ENCODE measurements at regions not wholly inside any gene's neighbourhood (a gene's known extent, or its start where the extent isn't known, plus 50 kb on each side); places are given as distances from the start of the nearest gene placed in this dataset.
"Not testable (repeated sequence)": the region's sequence is repeated elsewhere in the genome, so short reads cannot be mapped to it uniquely, and the experiment has no call there.

DNA sequence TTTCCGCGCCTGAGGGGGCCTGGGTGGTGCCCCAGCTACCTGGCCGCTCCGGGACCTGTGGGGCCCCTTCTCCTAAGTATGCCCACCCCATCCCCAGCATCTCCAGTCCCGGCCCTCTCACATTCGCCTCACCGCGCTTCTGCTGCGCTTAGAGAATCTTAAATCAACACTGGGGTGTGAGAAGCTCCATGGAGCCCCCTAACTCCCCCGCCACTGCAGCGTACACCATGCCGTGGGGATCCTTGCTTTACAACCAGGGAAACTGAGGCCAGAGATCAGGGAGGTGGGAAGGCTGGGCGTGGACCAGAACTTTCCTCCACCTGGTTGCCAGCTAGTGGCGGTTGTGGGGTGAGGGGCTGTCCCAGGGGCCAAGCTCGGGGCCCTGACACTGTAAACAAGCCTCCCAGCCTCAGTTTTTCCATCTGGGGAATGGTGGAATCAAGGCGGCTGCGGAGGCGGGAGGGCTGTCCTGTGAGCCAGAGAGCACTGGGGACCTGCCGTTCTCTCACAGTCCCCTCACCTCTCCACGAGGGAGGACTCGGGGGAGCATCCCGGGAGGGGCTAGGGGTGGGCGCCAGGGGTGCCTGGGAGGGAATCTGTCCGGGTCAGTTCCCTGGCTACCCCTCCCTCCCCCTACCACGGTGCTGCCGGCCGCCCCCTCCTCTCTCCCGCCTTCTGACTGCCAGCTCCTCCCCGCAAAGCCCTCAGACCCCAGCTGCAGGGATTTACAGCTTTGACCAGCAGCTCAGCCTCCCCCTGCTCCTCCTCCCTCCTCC, 161.2 kb downstream of the C9orf50 start:
- DNase-seq (ENCODE audit: extremely low read depth in 1 of 2, low read depth in 1 of 2), result no peak

DNA sequence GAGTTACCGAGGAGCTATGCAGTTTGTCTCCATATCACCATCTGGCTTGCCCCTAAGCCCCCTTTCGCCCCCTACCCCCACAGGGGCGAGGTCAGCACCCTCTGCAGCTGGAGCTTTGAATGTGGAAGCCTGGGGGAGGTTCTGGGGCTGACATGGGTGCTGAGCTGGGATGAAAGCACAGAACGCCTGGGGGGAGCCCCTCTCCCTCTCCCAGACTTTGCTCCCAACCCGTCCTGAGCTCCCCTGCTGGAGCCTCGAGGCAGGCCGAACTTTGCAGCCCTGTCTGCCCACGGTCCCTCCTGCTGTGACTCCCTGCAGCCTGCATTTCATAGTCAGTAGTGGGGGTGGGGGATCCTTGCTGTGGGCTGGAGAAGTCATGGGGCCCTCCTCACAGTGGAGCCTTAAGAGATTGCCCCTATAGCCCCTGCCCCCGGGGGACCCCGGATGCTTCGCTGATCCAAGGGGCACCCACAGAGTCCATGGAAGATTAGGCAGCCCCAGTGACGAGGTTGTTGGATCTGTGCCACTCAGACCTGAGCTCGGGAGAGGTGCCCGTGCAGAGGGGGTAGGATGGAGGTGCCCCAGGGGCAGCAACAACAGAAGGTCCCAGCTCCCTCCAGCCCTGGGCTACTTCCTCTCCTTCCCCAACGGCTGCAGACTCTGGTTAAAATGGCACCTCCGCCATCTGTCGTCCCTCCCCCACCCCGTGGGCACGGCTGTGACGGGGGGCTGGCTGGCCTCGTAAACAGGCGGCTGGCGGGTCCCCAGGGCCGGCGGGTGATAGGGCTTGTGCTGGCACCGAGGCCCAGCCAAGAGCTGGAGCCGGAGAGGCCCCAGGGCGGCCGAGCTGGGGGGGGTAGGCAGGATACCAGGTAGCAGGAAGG, 162.0 kb downstream of the C9orf50 start:
- DNase-seq (ENCODE audit: extremely low read depth in 1 of 2, low read depth in 1 of 2), result no peak

DNA sequence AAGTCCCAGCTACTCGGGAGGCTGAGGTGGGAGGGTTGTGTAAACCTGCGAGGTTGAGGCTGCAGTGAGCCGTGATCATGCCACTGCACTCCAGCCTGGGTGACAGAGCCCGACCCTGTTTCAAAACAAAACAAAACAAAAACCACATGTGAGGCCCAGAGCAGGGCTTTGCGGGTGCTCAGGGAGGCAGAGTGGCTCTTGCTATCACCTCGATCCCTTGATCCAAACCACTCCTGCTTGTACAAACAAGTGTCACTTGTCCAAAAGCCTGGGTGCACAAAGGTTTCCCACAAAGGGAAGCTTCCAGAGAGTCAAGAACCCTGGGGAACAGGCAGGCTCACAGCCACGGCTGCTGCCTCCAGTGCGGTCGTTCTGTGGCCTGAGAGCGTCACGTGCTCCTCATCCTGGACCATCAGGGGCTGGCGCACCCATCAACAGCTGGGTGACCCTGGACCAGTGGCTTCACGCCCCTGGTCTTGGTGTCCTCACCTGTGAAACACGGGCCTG, 162.7 kb downstream of the C9orf50 start:
- DNase-seq (ENCODE audit: extremely low read depth in 1 of 2, low read depth in 1 of 2), result no peak

DNA sequence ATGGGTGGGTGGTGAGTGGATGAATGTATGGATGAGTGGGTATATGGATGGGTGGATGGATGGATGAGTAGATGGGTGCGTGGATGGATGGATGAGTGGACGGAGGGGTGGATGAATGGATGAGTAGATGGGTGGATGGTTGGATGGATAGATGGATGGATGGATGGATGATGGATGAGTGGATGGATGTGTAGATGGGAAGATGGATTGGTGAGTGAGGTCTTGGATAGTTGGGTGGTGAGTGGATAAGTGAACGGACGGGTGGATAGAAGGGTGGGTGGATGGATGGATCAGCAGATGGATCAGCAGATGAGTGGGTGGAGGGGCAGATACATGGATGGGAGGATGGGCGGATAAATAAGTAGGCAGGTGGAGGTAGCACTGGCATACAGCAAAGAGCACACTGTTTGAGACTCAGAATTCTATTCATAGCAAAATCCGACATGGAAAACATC, 163.5 kb downstream of the C9orf50 start:
- no peak for DNase-seq (ENCODE audit: extremely low read depth in 1 of 2, low read depth in 1 of 2)

DNA sequence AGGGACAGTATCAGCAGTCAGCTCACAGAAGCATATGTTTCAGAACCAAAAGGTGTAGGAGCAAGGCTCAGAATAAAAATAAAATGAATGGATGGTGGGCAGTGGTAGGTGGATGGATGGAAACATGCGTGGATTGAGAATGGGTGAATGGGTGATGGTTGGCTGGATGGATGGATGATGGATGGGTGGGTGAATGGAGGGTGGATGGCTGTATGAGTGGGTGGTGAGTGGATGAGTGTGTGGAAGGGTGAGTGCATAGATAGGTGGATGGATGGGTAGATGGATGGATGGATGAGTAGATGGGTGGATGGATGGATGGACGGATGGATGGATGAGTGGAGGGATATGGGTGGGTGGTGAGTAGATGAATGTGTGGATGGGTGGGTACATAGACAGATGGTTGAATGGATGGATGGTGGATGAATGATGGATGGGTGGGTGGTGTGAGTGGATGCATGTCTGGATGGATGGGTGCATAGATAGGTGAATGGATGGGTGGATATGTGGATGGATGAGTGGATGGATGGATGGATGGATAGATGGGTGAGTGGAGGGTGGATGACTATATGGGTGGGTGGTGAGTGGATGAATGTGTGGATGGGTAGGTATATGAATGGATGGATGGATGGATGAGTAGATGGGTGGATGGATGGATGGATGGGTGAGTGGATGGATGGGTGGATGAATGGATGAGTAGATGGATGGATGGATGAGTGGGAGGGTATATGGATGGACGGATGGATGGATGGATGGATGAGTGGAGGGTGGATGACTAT, 164.2 kb downstream of the C9orf50 start:
- no peak for DNase-seq (ENCODE audit: extremely low read depth in 1 of 2, low read depth in 1 of 2)

DNA sequence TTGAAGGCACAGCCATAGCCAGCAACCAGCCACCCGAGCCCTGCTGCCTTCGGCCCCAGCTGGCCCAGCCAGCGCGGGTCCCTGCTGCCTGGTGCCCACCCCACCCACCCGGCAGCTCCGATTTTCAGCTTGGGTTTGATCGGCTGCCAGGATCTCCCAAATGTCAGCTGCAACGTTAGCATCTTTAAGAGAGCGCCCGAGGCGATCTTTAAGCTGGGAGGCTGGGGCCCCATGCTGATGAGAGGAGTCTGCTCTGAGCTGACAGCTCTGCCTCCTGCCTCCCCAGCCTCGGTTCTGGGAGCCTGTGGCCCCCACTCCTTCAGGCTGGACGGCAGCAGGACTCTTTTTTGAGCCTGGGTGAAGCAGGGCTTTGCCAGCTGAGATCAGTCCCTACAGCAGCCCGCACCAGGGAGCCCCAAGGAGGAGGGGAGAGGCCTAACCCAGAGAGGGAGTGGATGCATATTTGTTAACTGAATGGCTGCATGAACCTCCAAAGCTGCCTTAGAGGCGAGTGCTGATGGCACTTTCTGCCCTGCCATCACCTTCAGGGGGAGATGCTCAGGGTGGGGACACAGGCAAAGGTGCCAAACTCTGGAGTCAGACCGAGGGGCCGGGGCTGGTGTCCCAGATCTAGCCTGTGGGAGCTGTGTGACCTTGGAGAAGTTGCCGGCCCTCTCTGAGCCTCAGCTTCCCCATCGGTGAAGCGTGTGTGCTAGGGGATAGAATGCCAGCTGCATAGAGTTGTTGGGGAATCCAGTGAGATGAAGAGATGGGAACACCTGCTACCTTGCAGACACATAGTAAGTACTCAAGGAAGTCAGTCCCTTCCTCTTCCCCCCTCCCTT, 165.5 kb downstream of the C9orf50 start:
- DNase-seq (ENCODE audit: extremely low read depth in 1 of 2, low read depth in 1 of 2), result no peak

DNA sequence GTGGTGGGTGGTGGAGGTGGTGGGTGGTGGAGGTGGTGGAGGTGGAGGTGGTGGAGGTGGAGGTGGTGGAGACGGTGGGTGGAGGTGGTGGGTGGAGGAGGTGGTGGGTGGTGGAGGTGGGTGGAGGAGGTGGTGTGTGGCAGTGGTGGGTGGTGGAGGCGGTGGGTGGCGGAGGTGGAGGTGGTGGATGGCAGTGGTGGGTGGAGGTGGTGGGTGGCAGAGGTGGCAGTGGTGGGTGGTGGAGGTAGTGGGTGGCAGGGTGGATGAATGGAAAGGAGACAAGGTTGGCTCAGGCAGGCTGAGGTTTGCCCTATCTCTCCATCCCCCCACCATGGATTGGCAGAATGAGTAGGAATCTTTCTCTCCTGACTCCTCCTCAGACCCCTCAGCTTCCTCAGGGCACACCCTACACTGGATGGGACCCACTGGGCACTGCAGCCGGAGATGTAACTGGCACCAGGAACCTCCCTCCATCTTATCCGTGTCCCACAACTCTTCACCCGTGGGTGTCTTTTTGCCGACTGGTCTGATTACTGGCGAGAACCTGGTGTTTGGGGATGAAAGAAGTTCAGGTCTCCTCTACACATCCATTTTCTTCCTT, 166.3 kb downstream of the C9orf50 start:
- DNase-seq (ENCODE audit: extremely low read depth in 1 of 2, low read depth in 1 of 2), result no peak

DNA sequence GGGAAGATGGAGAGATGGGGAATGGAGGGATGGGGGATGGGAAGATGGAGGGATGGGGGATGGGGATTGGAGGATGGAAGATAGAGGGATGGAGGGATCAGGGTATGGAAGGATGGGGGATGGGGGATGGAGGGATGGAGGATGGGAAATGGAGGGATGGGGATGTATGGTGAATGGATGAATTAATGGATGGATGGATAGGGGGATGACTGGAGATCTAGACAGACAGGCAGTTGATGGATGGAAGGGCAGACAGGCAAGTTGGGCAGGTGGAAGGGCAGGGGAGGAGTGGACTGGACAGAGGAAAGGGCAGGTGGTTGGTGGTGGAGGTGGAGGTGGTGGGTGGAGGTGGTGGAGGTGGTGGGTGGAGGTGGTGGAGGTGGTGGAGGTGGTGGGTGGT, 167.2 kb downstream of the C9orf50 start:
- no peak for DNase-seq (ENCODE audit: extremely low read depth in 1 of 2, low read depth in 1 of 2)

DNA sequence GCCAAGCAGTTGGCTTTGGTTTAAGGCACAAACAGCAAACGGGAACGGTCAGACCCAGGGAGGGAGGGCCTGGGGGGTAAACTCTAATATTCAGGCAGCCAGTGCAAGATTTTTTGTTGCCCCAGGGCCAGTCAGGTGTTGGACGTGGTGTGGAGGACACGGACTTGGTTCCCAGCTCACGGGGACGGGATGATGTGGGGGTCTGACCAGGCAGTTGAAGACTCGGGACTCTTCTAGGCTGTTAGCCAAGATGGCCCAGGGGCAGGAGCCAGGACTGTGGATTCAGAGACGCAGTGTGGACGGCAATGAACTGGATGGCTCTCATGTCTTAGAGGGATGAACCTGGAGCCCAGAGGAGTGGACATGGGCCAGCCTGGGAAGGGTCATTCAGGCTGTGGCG, 169.2 kb downstream of the C9orf50 start:
- DNase-seq (ENCODE audit: extremely low read depth in 1 of 2, low read depth in 1 of 2), result no peak

DNA sequence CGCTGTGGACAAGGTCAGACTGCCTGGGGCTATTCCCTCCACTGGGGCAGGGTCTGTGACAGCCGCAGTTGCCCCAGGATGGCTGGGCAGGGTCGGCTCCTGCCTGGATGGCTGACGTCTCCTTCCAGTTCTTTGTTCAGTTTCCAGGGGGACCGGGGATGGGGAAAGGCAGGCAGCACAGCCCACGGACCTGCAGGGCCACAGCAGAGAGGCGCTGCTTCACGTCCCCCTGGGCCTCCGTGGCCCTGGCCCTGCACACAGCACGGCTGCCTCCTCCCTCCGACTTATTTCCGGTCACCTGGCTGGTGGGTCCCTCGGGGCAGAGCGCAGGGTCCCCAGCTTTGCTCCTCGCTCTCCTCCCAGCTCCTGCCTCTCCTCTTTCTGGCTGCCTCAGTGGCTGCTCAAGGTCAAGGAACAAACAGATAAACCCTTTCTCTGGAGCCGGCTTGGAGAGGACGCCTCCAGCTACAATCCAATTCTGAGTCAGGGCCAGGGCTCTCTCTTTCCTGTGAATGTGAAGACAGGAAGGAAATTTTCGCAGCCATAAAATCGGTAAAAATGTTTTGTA, 169.7 kb downstream of the C9orf50 start:
- no peak for DNase-seq (ENCODE audit: extremely low read depth in 1 of 2, low read depth in 1 of 2)

DNA sequence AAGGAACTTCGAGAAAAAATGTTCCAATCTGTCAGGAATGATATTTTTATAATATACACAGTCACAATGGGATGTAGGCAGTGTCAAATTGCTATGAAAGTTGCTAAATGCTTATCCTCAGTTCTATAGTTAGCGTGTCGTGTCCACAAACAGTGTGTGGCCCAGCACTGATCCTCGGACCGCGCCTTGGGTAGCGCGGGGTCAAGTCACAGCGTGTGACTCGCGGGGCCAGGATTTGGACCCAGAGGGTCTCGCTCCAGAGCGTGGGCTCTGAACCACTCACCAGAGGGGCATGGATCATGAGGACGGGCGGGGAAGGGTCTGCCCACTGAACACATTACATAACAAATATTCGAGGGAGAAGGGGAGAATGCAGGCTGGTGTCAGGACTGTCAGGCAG, 171.8 kb downstream of the C9orf50 start:
- no peak for DNase-seq (ENCODE audit: extremely low read depth in 1 of 2, low read depth in 1 of 2)

DNA sequence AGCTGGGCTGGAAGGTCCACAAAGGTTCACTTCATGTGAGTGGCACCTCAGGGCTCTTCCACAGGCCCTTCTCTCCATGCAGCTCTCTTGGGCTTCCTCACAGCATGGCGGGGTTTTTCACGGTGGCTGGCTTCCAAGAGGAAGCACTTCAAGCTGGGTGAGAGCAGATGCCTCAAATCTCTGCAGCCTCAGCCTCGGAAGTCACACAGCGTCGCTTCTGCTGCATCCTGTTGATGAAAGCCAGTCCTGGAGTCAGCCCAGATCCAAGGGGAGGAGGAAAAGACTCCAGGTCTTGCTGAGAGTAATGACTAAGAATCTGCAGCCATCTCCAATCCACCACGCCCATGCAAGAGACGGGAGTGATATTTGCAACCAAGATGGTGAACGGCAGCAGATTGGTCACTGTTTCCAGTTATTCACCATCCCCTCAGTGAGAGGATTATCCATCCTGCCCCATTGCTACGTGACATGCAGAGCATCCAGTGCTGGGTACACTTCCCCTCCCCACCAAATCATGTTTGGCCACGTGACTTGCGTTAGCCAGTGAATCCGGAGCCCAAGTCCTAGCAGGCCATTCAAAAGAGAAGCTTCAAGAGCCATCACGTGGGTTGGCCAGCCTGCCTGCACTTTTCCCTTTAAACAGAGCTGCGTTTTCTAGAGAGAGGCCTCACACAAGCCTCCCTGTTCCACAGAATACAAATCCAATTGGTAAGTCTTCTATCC, 173.9 kb downstream of the C9orf50 start:
- no peak for DNase-seq (ENCODE audit: extremely low read depth in 1 of 2, low read depth in 1 of 2)

DNA sequence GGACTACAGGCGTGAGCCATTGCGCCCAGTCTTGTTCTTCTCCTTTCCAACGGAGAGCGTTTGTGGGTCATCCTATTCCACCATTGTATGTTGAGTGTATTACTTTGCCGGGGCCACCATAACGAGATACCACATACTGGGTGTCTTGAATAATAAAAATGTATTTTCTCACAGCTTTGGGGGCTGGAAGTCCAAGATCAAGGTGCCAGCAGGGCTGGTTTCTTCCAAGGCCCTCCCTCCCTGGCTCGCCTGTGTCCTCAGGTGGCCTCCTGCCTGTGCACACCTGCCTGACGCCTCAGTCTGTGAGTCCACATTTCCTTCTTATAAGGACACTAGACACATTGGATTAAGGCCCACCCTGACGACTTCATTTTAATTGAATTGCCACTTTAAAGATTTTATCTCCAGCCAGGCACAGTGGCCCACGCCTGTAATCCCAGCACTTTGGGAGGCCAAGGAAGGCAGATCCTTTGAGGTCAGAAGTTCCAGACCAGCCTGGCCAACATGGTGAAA, 175.1 kb downstream of the C9orf50 start:
- no peak for DNase-seq (ENCODE audit: extremely low read depth in 1 of 2, low read depth in 1 of 2)

DNA sequence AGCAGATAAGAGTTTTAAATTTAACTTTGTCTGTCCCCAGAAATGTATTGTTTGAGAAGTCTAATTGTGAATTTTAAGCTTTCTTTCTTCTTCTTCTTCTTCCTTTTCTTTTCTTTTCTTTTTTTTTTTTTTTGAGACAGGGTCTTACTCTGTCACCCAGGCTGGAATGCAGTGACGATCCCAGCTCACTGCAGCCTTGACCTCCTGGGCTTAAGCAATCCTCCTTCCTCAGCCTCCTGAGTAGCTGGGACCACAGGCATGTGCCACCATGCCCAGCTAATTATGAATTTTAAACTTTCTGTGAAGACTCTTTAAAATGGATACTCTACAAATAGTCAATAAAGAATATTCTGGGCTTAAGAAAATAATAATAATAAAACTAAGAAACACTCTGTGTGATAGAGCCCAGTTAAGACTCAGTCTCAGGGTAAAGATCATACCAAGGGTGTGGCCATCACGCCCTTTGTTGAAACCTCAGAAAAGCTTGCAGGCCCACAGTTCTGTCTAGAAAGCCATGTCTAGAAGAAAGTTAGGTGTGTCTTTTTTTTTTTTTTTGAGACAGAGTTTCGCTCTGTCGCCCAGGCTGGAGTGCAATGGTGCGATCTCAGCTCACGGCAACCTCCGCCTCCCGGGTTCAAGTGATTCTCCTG, 177.3 kb downstream of the C9orf50 start:
- not testable (repeated sequence) for DNase-seq (ENCODE audit: extremely low read depth in 1 of 2, low read depth in 1 of 2)

DNA sequence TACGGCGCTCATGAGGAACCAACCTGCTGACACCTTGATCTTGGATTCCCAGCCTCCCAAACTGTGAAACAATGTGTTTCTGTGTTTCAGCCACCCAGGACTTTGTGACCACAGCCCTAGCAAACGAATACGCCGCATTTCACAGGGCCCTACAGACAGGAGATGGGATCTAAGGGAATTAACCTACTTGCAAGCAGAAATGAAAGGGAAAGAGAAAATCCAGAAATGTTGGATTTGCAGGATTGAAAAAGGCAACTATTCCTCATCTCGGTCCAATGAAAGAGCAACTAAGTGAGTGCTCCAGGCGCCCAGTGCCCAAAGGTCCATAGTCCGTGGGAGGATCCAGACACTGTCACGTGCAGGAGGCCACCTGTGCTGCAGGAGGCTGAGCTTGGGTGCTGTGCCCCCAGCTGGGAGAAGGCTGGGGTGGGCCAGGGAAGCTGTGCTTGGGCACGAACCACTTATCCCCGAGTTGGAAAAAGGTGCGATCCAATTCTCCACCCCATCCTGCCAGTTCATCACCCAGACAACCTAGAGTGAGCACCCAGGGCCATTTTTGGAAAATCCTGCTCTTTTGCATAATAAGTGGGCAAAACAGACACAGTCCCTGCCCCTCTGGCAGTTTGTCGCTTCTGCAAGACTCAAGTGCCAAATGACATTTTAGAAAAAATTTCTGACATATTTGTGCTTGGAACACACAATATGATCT, 177.9 kb downstream of the C9orf50 start:
- no peak for DNase-seq (ENCODE audit: extremely low read depth in 1 of 2, low read depth in 1 of 2)

DNA sequence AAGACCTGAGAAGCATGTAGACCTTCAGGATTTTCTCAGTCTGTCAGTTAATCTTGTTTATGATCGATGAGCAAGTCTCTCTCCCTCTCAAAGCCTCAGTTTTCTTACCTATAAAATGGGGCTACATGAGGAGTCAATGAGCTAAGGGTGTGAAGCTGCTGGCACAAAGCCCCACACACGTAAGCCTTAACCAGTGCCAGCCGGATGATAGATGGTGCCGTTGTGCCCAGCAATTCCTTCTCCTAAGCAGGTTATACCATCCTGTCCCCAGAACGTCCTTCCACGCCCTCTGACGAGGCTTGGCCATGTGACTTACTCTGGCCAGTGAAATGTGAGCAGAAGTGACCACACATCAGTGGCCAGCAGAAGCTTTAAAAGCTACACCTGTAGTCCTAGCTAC, 179.0 kb downstream of the C9orf50 start:
- no peak for DNase-seq (ENCODE audit: extremely low read depth in 1 of 2, low read depth in 1 of 2)

DNA sequence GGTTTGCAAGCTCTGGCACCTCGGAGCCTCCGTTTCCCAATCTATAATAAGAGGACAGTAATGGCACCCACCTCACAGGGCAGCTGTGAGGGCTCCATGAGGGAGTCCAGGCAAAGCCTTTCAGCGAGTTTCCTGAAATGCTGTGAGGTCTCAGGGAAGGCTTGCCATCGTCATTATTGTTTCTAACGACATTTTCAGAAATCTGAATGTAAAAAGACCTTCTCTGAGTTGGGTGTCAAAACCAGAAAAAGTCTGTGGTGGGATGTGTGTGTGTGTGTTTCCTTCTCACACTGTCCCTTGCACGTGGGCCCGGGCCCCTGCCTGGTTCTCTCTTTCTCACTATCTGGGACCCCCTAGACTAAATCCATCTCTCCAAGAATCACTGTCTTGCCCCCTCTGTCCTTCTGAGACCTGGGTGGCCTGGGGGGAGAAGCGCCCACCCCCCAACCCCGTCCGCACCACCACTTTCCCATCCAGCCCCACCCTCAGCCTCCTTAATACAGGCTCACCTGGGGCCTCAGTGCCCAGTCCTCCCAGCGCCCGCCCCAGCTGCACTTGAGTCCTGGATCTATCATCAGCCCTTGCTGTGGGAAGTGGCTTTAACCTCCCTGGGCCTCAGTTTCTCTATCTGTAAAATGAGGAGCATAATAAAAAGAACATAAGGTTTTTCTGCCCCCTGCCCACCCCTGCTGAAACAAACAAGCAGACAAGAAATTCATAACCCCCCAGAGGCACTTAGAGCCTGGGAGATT, 180.3 kb downstream of the C9orf50 start:
- no peak for DNase-seq (ENCODE audit: extremely low read depth in 1 of 2, low read depth in 1 of 2)
